ENCODE measurements at regions not wholly inside any gene's neighbourhood (a gene's known extent, or its start where the extent isn't known, plus 50 kb on each side); places are given as distances from the start of the nearest gene placed in this dataset.

- TF ChIP-seq CTCF (IDR thresholded peaks at IDR 0.05), result no peak
- no peak for TF ChIP-seq EZH2 (IDR thresholded peaks at IDR 0.05)
Observed at GRCh38 chr2:17401096-17401495, 117.1 kb downstream of the RAD51AP2 start.

Measured in neural progenitor cell (in vitro differentiated cells).